ENCODE measurements at regions not wholly inside any gene's neighbourhood (a gene's known extent, or its start where the extent isn't known, plus 50 kb on each side); places are given as distances from the start of the nearest gene placed in this dataset.

GRCh38 chr21:20313013-20313412 is 685.2 kb upstream of the NCAM2 start:
- TF ChIP-seq CTCF (conservative IDR thresholded peaks at IDR 0.05): no peak
- H3K27ac ChIP-seq: no peak overlapping the region

- H3K27ac ChIP-seq: no peak overlapping the region
- TF ChIP-seq CTCF (conservative IDR thresholded peaks at IDR 0.05): no peak
Measured at GRCh38 chr21:20315042-20315441, 683.2 kb upstream of the NCAM2 start.

GRCh38 chr21:20329636-20330035 is 668.6 kb upstream of the NCAM2 start:
- H3K27ac ChIP-seq: no peak overlapping the region

GRCh38 chr21:20330652-20331051 is 667.6 kb upstream of the NCAM2 start:
- no peak for TF ChIP-seq CTCF (conservative IDR thresholded peaks at IDR 0.05)
- H3K27ac ChIP-seq: no peak overlapping the region

More at GRCh38 chr21:20329636-20330035, 668.6 kb upstream of the NCAM2 start:
- no peak for TF ChIP-seq CTCF (conservative IDR thresholded peaks at IDR 0.05)

- TF ChIP-seq CTCF (conservative IDR thresholded peaks at IDR 0.05): no peak
- H3K27ac ChIP-seq: no peak overlapping the region
Measured at GRCh38 chr21:20334585-20334984, 663.6 kb upstream of the NCAM2 start.

- no peak overlapping the region for H3K27ac ChIP-seq
- TF ChIP-seq CTCF (conservative IDR thresholded peaks at IDR 0.05): no peak
Measured at GRCh38 chr21:20341431-20341830, 656.8 kb upstream of the NCAM2 start.

- H3K27ac ChIP-seq: no peak overlapping the region
- no peak for TF ChIP-seq CTCF (conservative IDR thresholded peaks at IDR 0.05)
Measured at GRCh38 chr21:20343186-20343585, 655.0 kb upstream of the NCAM2 start.

- no peak overlapping the region for H3K27ac ChIP-seq
- TF ChIP-seq CTCF (conservative IDR thresholded peaks at IDR 0.05): no peak
Measured at GRCh38 chr21:20351138-20351537, 647.1 kb upstream of the NCAM2 start.

All from VCaP (cell line).